ENCODE measurements at regions not wholly inside any gene's neighbourhood (a gene's known extent, or its start where the extent isn't known, plus 50 kb on each side); places are given as distances from the start of the nearest gene placed in this dataset.

- Histone ChIP-seq H3K36me3 (ENCODE audit: control insufficient read depth in 1 of 2, insufficient read depth in 2 of 2, low read depth in 1 of 2, low read length in 2 of 2) (no peaks in the 10 kb centered on the region), H3K27me3 (ENCODE audit: control insufficient read depth in 1 of 2, insufficient read depth in 1 of 2, low read length in 2 of 2) (no peaks in the 10 kb centered on the region), H2BK120ac (ENCODE audit: low read depth, low read length) (no peak overlapping the region), H3K9ac (ENCODE audit: low read length) (no peak overlapping the region), H2AK5ac (ENCODE audit: low read length, severe bottlenecking) (no peak overlapping the region), H3K4me1 (ENCODE audit: control insufficient read depth, insufficient read depth, low read depth, low read length) (no peaks in the 10 kb centered on the region), H2BK5ac (ENCODE audit: low read depth, low read length, poor library complexity, severe bottlenecking) (no peak overlapping the region), H4K8ac (ENCODE audit: low read length) (no peak overlapping the region), H3K9me3 (ENCODE audit: control insufficient read depth, low read length) (no peaks in the 10 kb centered on the region), H3K4me2 (ENCODE audit: low read length, poor library complexity, severe bottlenecking) (no peak overlapping the region), H3K4ac (ENCODE audit: low read depth in 1 of 2, low read length in 2 of 2) (no peak overlapping the region), H3K27ac (ENCODE audit: low read length, poor library complexity, severe bottlenecking) (no peak overlapping the region), H3K79me1 (replicated peaks; ENCODE audit: low read length, poor library complexity, severe bottlenecking) (no peaks in the 10 kb centered on the region), H4K91ac (ENCODE audit: low read length) (no peak overlapping the region), H3K18ac (ENCODE audit: low read depth in 1 of 2, low read length in 2 of 2) (no peak overlapping the region), H3K4me3 (ENCODE audit: insufficient read depth in 1 of 2, low read depth in 1 of 2, low read length in 2 of 2) (no peak overlapping the region), H2BK15ac (ENCODE audit: low read depth, poor library complexity, severe bottlenecking) (no peak overlapping the region), H2BK12ac (ENCODE audit: low read length in 2 of 2) (no peak overlapping the region), H3K14ac (ENCODE audit: low read length in 2 of 2) (no peak overlapping the region), H2AFZ (ENCODE audit: low read depth, low read length) (no peak overlapping the region), H3K23ac (ENCODE audit: low read length in 2 of 2) (no peak overlapping the region)
- no peak for DNase-seq
- WGBS = 72% methylated on average over 3 of the region's 3 CpGs
These were observed 260.7 kb upstream of the BRINP3 start for GRCh38 chr1:190738317-190738716.

DNA sequence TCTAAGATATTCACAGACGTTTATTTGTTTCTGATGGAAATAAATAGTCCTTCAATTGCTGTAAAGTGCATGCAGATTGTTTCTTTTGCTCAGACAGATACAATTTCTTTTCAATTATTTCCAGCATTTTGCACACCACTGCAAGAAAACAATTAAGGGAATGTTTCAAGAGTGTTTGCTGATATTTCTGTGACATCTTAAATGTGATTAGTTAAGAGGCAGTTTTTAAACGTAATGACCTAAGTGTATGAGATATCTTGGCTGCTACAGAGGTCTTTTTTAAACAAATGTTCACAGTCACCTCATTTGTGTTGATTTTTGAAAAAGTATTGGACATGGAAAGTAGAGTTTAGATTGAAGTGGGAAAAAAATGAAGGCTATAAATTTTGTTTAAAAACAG is 262.3 kb upstream of the BRINP3 start:
- Histone ChIP-seq H3K9ac (ENCODE audit: low read length) (no peak overlapping the region), H2BK15ac (ENCODE audit: low read depth, poor library complexity, severe bottlenecking) (no peak overlapping the region), H3K27ac (ENCODE audit: low read length, poor library complexity, severe bottlenecking) (no peak overlapping the region), H3K4me2 (ENCODE audit: low read length, poor library complexity, severe bottlenecking) (no peak overlapping the region), H3K79me1 (replicated peaks; ENCODE audit: low read length, poor library complexity, severe bottlenecking) (no peaks in the 10 kb centered on the region), H3K4ac (ENCODE audit: low read depth in 1 of 2, low read length in 2 of 2) (no peak overlapping the region), H3K36me3 (ENCODE audit: control insufficient read depth in 1 of 2, insufficient read depth in 2 of 2, low read depth in 1 of 2, low read length in 2 of 2) (no peaks in the 10 kb centered on the region), H2BK120ac (ENCODE audit: low read depth, low read length) (no peak overlapping the region), H2BK5ac (ENCODE audit: low read depth, low read length, poor library complexity, severe bottlenecking) (no peak overlapping the region), H2AFZ (ENCODE audit: low read depth, low read length) (no peak overlapping the region), H3K4me1 (ENCODE audit: control insufficient read depth, insufficient read depth, low read depth, low read length) (no peaks in the 10 kb centered on the region), H2AK5ac (ENCODE audit: low read length, severe bottlenecking) (no peak overlapping the region), H3K18ac (ENCODE audit: low read depth in 1 of 2, low read length in 2 of 2) (no peak overlapping the region), H2BK12ac (ENCODE audit: low read length in 2 of 2) (no peak overlapping the region), H4K91ac (ENCODE audit: low read length) (no peak overlapping the region), H3K9me3 (ENCODE audit: control insufficient read depth, low read length) (no peaks in the 10 kb centered on the region), H3K4me3 (ENCODE audit: insufficient read depth in 1 of 2, low read depth in 1 of 2, low read length in 2 of 2) (no peak overlapping the region), H3K27me3 (ENCODE audit: control insufficient read depth in 1 of 2, insufficient read depth in 1 of 2, low read length in 2 of 2) (no peaks in the 10 kb centered on the region), H4K8ac (ENCODE audit: low read length) (no peak overlapping the region), H3K23ac (ENCODE audit: low read length in 2 of 2) (no peak overlapping the region), H3K14ac (ENCODE audit: low read length in 2 of 2) (no peak overlapping the region)
- 77% methylated on average over 1 of the region's 2 CpGs for WGBS
- no peak for DNase-seq

DNA sequence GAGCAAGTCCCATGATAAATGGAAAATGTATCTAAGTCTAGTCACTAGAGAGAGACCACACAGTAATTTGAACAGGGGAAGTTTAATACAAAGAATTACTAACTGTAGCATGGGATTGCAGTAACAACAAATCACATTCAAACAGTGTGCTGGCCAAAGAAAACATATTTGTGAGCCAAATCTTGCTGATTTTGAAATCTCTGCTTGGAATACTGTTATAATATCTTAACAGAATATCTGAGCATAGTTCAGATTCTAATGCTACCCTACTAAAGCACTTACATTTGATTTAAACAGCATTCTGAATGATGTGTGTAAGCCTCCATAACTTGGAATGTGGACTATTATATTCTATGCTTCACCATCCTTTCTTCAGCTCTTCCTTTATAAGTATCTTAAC is 270.0 kb upstream of the BRINP3 start:
- Histone ChIP-seq H3K79me1 (replicated peaks; ENCODE audit: low read length, poor library complexity, severe bottlenecking) (no peaks in the 10 kb centered on the region), H3K27me3 (ENCODE audit: control insufficient read depth in 1 of 2, insufficient read depth in 1 of 2, low read length in 2 of 2) (no peaks in the 10 kb centered on the region), H3K14ac (ENCODE audit: low read length in 2 of 2) (no peak overlapping the region), H2BK120ac (ENCODE audit: low read depth, low read length) (no peak overlapping the region), H3K4me1 (ENCODE audit: control insufficient read depth, insufficient read depth, low read depth, low read length) (no peaks in the 10 kb centered on the region), H4K91ac (ENCODE audit: low read length) (no peak overlapping the region), H2BK12ac (ENCODE audit: low read length in 2 of 2) (no peak overlapping the region), H2AK5ac (ENCODE audit: low read length, severe bottlenecking) (no peak overlapping the region), H2BK5ac (ENCODE audit: low read depth, low read length, poor library complexity, severe bottlenecking) (no peak overlapping the region), H3K4ac (ENCODE audit: low read depth in 1 of 2, low read length in 2 of 2) (no peak overlapping the region), H3K4me3 (ENCODE audit: insufficient read depth in 1 of 2, low read depth in 1 of 2, low read length in 2 of 2) (no peak overlapping the region), H3K9me3 (ENCODE audit: control insufficient read depth, low read length) (no peaks in the 10 kb centered on the region), H4K8ac (ENCODE audit: low read length) (no peak overlapping the region), H3K27ac (ENCODE audit: low read length, poor library complexity, severe bottlenecking) (no peak overlapping the region), H3K9ac (ENCODE audit: low read length) (no peak overlapping the region), H2BK15ac (ENCODE audit: low read depth, poor library complexity, severe bottlenecking) (no peak overlapping the region), H3K4me2 (ENCODE audit: low read length, poor library complexity, severe bottlenecking) (no peak overlapping the region), H2AFZ (ENCODE audit: low read depth, low read length) (no peak overlapping the region), H3K18ac (ENCODE audit: low read depth in 1 of 2, low read length in 2 of 2) (no peak overlapping the region), H3K36me3 (ENCODE audit: control insufficient read depth in 1 of 2, insufficient read depth in 2 of 2, low read depth in 1 of 2, low read length in 2 of 2) (no peaks in the 10 kb centered on the region), H3K23ac (ENCODE audit: low read length in 2 of 2) (no peak overlapping the region)
- no peak for DNase-seq

DNA sequence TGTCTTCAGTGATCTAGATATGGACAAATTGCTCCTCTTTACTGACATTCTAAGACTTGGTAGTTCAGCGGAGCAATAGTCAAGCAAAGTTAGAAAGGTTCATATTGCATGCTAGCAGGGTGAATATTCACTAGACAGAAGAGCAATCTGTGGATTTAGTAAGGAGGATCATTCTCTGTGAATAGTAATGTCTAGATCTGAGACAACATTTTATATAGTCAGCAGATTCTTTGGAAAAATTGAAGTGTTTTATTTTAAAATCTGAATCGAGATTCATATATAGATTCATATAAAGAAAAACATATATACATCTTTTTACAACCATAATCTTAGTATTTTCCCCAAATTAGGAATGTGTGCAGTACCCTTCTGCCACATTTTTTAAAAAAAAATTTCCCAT is 274.5 kb upstream of the BRINP3 start:
- no peak overlapping the region for H3K4ac ChIP-seq (ENCODE audit: low read depth in 1 of 2, low read length in 2 of 2)
- no peak overlapping the region for H3K14ac ChIP-seq (ENCODE audit: low read length in 2 of 2)

More for the DNA sequence above, 274.5 kb upstream of the BRINP3 start:
- H4K8ac ChIP-seq (ENCODE audit: low read length) = no peak overlapping the region
- no peaks in the 10 kb centered on the region for H3K9me3 ChIP-seq (ENCODE audit: control insufficient read depth, low read length)
- DNase-seq = no peak
- WGBS = 93% methylated on average over 1 of the region's 2 CpGs
- H3K79me1 ChIP-seq (replicated peaks; ENCODE audit: low read length, poor library complexity, severe bottlenecking) = no peaks in the 10 kb centered on the region
- no peak overlapping the region for H2BK120ac ChIP-seq (ENCODE audit: low read depth, low read length)
- no peak overlapping the region for H4K91ac ChIP-seq (ENCODE audit: low read length)
- no peak overlapping the region for H3K4me2 ChIP-seq (ENCODE audit: low read length, poor library complexity, severe bottlenecking)
- no peaks in the 10 kb centered on the region for H3K27me3 ChIP-seq (ENCODE audit: control insufficient read depth in 1 of 2, insufficient read depth in 1 of 2, low read length in 2 of 2)
- no peak overlapping the region for H2AK5ac ChIP-seq (ENCODE audit: low read length, severe bottlenecking)
- no peak overlapping the region for H3K23ac ChIP-seq (ENCODE audit: low read length in 2 of 2)
- H2AFZ ChIP-seq (ENCODE audit: low read depth, low read length) = no peak overlapping the region
- no peak overlapping the region for H3K18ac ChIP-seq (ENCODE audit: low read depth in 1 of 2, low read length in 2 of 2)
- no peaks in the 10 kb centered on the region for H3K36me3 ChIP-seq (ENCODE audit: control insufficient read depth in 1 of 2, insufficient read depth in 2 of 2, low read depth in 1 of 2, low read length in 2 of 2)
- H3K4me3 ChIP-seq (ENCODE audit: insufficient read depth in 1 of 2, low read depth in 1 of 2, low read length in 2 of 2) = no peak overlapping the region
- no peak overlapping the region for H2BK12ac ChIP-seq (ENCODE audit: low read length in 2 of 2)
- H2BK15ac ChIP-seq (ENCODE audit: low read depth, poor library complexity, severe bottlenecking) = no peak overlapping the region
- no peak overlapping the region for H3K9ac ChIP-seq (ENCODE audit: low read length)
- H2BK5ac ChIP-seq (ENCODE audit: low read depth, low read length, poor library complexity, severe bottlenecking) = no peak overlapping the region
- no peaks in the 10 kb centered on the region for H3K4me1 ChIP-seq (ENCODE audit: control insufficient read depth, insufficient read depth, low read depth, low read length)
- no peak overlapping the region for H3K27ac ChIP-seq (ENCODE audit: low read length, poor library complexity, severe bottlenecking)

All from mesenchymal stem cell (in vitro differentiated cells and primary cell).